GM06990 (cell line): ENCODE measurements at regions not wholly inside any gene's neighbourhood (a gene's known extent, or its start where the extent isn't known, plus 50 kb on each side); places are given as distances from the start of the nearest gene placed in this dataset.

Source experiments
- DNase-seq: peaks from one replicate; pipeline ENCODE4 v3.0.0-alpha.2; 2011; ENCODE audit not compliant: insufficient read length; ENCODE audit errors: extremely low read depth
- H3K27me3 ChIP-seq: replicated peaks from 2 replicates; pipeline ENCODE4 v1.6.0; 2011; ENCODE audit warnings: low read length; ENCODE audit not compliant: control insufficient read depth, insufficient read depth
- H3K36me3 ChIP-seq: 2 replicates; pipeline ENCODE4 v1.5.1; 2011; ENCODE audit warnings: low read length; ENCODE audit not compliant: control insufficient read depth, insufficient read depth
- H3K4me3 ChIP-seq: replicated peaks from 2 replicates; pipeline ENCODE4 v1.5.1; 2011; ENCODE audit warnings: low read depth, mild to moderate bottlenecking, control low read depth, low read length
- TF ChIP-seq, protein P1 (sequence below): IDR thresholded peaks from 2 replicates; pipeline ENCODE4 v1.5.1; 2011; ENCODE audit warnings: low read length, control low read depth, mild to moderate bottlenecking, inconsistent platforms; ENCODE audit not compliant: insufficient read depth, poor library complexity, severe bottlenecking

- Histone ChIP-seq H3K36me3 (no peaks in the 10 kb centered on the region), H3K27me3 (no peaks in the 10 kb centered on the region), H3K4me3 (no peak overlapping the region)
- TF ChIP-seq, protein P1, sequence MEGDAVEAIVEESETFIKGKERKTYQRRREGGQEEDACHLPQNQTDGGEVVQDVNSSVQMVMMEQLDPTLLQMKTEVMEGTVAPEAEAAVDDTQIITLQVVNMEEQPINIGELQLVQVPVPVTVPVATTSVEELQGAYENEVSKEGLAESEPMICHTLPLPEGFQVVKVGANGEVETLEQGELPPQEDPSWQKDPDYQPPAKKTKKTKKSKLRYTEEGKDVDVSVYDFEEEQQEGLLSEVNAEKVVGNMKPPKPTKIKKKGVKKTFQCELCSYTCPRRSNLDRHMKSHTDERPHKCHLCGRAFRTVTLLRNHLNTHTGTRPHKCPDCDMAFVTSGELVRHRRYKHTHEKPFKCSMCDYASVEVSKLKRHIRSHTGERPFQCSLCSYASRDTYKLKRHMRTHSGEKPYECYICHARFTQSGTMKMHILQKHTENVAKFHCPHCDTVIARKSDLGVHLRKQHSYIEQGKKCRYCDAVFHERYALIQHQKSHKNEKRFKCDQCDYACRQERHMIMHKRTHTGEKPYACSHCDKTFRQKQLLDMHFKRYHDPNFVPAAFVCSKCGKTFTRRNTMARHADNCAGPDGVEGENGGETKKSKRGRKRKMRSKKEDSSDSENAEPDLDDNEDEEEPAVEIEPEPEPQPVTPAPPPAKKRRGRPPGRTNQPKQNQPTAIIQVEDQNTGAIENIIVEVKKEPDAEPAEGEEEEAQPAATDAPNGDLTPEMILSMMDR, result no peak
- no peak for DNase-seq
These were observed 154.1 kb upstream of the GPR149 start for GRCh38 chr3:154584041-154584440.

GRCh38 chr3:154583086-154583634 lies 153.2 kb upstream of the GPR149 start:
- TF ChIP-seq, protein P1, result no peak
- no peaks in the 10 kb centered on the region for H3K36me3 ChIP-seq
- DNase-seq, result no peak
- H3K4me3 ChIP-seq, result no peak overlapping the region
- no peaks in the 10 kb centered on the region for H3K27me3 ChIP-seq

DNA sequence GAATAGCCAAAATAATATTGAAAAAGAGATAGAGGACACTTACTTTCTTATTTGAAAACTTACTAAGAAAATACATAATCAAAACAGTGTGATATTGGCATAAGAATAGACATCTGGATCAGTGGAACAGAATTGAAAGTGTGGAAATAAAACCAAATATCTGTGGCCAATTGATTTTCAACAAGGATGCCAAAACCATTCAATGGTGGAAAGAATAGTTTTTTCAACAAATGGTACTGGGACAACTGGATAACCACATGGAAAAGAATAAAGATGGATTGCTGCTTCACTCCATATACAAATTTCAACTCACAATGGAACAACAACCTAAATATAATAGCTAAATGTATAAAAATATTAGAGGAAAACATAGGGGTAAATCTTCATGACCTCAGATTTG lies 152.5 kb upstream of the GPR149 start:
- TF ChIP-seq, protein P1, result no peak
- no peaks in the 10 kb centered on the region for H3K36me3 ChIP-seq

GRCh38 chr3:154571553-154572226 lies 141.7 kb upstream of the GPR149 start:
- TF ChIP-seq, protein P1, result no peak
- no peaks in the 10 kb centered on the region for H3K27me3 ChIP-seq
- no peak overlapping the region for H3K4me3 ChIP-seq
- no peaks in the 10 kb centered on the region for H3K36me3 ChIP-seq
- DNase-seq, result no peak

More for the DNA sequence above, 152.5 kb upstream of the GPR149 start:
- DNase-seq, result no peak
- no peak overlapping the region for H3K4me3 ChIP-seq
- H3K27me3 ChIP-seq, result no peaks in the 10 kb centered on the region

DNA sequence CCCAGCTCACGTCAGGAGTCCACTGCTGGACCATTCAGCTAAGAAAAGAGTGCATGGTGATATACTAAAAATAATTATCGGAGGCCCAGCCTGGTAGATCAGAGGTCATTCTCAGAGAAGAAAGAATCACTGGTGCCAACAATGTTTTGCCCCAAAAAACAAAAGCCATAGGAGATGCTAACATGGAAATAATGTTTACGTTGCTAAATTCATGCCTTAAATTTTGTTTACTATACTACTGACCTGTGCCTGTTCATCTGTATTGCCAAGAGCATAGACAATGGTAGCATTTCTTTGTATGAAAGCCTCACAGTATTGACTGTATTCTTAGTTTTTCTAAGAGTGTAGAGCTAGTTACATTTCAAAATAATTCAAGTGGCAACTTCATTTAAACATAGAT lies 138.1 kb upstream of the GPR149 start:
- H3K4me3 ChIP-seq, result no peak overlapping the region
- no peak for DNase-seq
- TF ChIP-seq, protein P1, result no peak
- no peaks in the 10 kb centered on the region for H3K36me3 ChIP-seq
- H3K27me3 ChIP-seq, result no peaks in the 10 kb centered on the region

DNA sequence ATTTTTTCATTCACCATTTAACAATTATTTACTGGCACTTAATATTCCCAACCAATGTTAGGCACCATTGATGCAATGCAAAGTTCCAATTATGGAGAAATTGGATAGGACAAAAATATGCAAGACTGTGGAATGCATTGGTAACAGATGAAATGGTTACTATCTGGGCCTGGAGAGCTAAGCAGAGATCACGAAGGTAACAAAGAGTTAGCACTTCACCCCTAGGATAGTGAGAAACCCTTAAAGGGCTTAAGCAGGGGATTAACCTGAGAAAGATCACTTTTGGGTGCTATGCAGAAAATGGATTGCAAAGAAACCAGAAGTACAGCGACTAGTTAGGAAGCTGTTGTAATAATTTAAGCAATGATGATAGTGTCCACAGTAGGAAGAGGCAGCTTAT lies 129.6 kb upstream of the GPR149 start:
- Histone ChIP-seq H3K4me3 (no peak overlapping the region), H3K27me3 (no peaks in the 10 kb centered on the region), H3K36me3 (no peaks in the 10 kb centered on the region)
- no peak for DNase-seq
- TF ChIP-seq, protein P1, result no peak
